ENCODE measurements at regions not wholly inside any gene's neighbourhood (a gene's known extent, or its start where the extent isn't known, plus 50 kb on each side); places are given as distances from the start of the nearest gene placed in this dataset.
"Not testable (repeated sequence)": the region's sequence is repeated elsewhere in the genome, so short reads cannot be mapped to it uniquely, and the experiment has no call there.

GRCh38 chr16:65349626-65350025 is 227.8 kb upstream of the CDH11 start:
- DNase-seq (ENCODE audit: low spot score): no peak

DNA sequence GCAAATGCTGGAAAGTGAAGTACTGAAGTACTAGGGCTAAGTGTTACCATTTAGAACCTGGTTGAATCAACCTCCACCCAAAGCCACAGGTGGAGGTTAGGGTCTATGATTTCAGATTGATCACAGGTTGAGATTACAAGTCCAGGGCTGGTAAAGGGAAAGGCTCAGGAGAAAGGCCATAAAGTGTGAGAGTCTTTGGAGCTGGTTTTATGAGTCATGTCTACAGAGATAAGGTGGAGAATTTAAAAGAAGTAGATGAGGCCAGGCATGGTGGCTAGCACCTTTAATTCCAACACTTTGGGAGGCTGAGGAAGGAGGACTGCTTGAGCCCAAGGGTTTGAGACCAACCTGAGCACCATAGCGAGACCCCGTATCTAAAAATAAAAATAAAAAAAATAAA is 221.7 kb upstream of the CDH11 start:
- no peak for DNase-seq (ENCODE audit: low spot score)

- DNase-seq (ENCODE audit: low spot score): no peak
Observed at GRCh38 chr16:65342231-65342866, 220.5 kb upstream of the CDH11 start.

GRCh38 chr16:65339062-65339461 is 217.2 kb upstream of the CDH11 start:
- DNase-seq (ENCODE audit: low spot score): no peak

- no peak for DNase-seq (ENCODE audit: low spot score)
Observed at GRCh38 chr16:65336160-65336559, 214.3 kb upstream of the CDH11 start.

GRCh38 chr16:65334081-65334480 is 212.2 kb upstream of the CDH11 start:
- DNase-seq (ENCODE audit: low spot score): no peak

GRCh38 chr16:65333283-65333682 is 211.4 kb upstream of the CDH11 start:
- no peak for DNase-seq (ENCODE audit: low spot score)

DNA sequence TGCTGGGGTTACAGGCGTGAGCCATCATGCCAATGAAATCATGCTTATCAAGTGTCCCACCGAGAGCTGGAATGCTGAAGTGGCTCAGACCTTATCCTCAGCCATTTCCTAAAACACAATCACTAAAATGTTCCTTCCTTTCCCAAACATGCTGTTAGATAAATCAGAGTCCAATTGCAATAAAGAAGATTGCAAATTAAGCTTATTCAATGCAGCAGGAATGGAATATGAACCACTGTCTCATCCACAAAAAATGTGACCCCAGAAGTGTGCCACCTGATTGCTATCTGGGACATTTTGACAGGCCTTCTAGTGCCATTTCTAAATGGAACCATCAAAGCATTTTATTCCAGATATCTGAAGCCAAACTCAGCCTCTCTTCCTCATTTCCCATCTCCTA is 205.5 kb upstream of the CDH11 start:
- no peak for DNase-seq (ENCODE audit: low spot score)

- no peak for DNase-seq (ENCODE audit: low spot score)
Observed at GRCh38 chr16:65323655-65324237, 201.9 kb upstream of the CDH11 start.

DNA sequence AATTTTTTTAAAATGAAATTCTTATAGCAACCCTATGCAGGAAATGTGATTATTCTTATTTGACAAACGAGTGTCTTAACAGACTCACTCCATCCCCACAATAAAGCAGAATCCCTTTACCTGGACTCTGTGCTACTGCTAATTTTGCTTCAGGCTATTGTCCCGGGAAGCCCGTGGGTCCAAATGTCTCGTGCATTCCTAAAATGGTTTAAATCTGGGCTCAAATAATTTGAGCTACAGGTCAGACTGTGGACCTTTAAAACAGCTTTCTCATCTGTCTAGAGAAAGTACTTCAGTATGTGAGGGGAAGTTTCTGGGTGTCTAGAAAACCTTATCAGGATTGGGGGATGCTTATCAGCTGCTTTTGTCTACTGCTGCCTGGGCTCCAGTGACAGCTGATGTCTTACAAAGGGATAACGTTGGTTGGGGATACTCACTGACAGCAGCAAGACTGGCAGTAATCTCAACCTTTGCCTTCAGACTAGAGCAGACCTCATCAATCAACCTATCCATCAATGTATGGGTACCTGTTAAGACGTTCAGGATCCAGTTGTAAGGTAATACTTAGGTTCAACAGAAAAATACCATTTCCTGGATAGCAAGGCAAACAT is 197.9 kb upstream of the CDH11 start:
- no peak for DNase-seq (ENCODE audit: low spot score)

DNA sequence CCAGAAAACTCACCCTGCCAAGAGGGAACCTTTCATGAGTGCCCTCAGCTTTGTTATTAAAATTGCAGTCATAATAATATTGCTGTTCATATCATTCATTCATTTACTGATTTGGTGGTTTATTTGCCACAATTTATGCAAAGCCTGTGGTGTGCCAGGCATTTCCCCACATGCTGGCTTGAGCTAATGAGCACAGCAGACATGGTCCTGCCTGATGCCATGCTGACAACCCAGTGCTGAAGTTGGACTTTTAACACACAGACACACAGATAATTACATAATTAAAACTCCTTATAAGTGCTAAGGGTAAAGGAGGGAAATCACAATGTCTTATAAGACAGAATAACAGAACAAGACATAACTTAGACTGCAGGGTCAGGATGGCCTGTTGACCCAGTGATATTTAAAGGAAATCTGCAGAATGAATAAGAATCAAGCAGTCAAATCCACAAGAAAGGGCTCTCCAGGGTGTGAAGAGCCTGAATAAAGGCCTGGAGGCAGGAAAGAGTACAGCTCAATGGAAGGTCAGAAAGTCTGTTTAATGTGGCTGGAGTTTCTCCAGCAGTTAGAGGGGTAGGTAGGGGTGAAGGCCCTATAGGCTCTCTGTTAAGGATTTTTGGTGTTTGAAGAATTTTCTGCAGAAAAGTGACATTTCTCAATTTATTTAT is 196.9 kb upstream of the CDH11 start:
- no peak for DNase-seq (ENCODE audit: low spot score)

DNA sequence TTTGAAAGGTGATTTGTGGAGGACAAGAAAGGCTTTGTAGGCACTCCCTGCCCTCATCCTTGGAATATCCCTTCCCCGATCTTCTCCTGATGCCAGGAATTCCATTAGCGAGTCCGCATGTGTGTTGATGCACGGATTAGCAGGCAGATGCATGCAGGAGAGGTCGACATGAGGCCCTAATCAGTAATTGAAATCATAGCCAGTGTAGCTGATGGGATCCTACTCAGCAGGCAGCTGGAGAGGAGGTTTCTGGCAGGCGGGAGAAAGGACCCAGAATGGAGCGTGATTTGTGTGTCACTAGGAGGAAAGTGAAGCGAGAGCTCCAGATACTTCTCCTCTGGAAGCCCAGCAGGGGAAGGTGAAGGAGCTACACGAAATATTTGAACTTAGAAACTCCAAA is 196.3 kb upstream of the CDH11 start:
- no peak for DNase-seq (ENCODE audit: low spot score)

DNA sequence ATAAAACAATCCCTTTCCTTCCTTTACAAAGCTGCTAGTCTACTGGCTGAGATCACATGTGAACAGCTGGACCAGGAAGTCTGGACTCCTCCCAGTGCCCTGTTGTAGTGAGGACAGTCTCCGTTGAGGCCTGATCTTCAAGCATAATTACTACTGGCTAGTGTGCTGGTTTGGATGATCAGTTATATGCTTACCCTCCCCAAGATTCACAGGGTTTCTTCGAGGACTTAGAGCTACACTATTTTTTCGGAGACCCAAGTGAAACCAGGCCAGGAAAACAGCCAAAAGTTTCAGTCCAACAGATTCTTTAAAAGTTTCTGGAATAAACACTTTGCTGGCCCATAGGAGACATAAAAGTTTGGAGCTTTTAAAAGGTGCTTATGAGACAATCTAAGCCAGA is 194.9 kb upstream of the CDH11 start:
- DNase-seq (ENCODE audit: low spot score): no peak

DNA sequence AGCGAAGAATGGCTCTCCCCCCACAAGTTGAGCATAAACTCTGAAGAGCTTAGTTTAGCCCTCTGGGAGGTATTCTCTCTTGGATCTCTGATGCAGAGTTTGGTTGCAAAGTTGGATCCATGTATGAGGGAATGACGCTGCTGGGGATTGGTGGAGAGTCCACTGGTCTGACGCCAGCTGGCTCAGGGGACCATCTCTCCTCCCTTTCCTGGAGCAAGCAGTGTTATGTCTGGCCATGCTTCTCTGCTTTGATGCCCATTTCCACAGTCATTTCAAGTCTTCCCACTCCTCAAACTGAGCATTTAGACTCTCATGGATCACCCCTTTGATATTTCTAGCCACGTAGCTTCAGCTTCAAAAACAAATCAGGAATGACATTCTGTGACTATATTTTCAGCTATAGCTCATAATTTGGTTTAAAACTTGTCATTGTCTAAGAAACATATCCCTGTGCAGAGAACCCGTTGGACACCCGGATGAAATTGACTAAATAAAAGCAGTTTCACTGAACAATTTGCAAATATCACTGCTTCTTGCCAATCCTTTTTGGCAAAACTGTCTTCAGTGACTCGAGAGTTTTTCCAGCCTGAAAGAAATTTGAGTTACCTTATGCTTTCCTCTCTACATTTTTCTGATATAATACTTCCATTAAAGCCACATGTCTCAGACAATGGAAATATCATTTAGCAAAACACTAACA is 193.4 kb upstream of the CDH11 start:
- no peak for DNase-seq (ENCODE audit: low spot score)

DNA sequence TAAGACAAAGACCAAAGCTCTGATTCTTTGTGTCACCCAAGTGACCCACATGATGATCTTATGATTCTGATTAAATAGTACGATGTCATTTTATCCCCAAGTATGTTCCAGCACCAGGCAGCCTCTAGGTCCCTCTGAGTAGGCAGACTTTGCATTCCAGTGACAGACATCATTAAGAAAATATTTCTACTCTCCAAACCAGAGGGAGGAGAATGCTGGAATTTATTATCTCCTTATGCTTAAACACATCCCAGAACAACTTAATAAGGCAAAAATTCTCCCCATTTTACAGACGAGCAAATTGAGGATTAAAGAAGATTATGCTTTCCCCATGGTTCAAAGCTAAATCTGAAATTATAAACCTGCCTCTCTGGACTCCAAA is 192.8 kb upstream of the CDH11 start:
- DNase-seq (ENCODE audit: low spot score): no peak

- DNase-seq (ENCODE audit: low spot score): no peak
Observed at GRCh38 chr16:65313936-65314626, 192.2 kb upstream of the CDH11 start.

GRCh38 chr16:65312795-65313194 is 190.9 kb upstream of the CDH11 start:
- DNase-seq (ENCODE audit: low spot score): no peak

- DNase-seq (ENCODE audit: low spot score): no peak
Observed at GRCh38 chr16:65312071-65312470, 190.2 kb upstream of the CDH11 start.

- not testable (repeated sequence) for DNase-seq (ENCODE audit: low spot score)
Observed at GRCh38 chr16:65310491-65310890, 188.6 kb upstream of the CDH11 start.

DNA sequence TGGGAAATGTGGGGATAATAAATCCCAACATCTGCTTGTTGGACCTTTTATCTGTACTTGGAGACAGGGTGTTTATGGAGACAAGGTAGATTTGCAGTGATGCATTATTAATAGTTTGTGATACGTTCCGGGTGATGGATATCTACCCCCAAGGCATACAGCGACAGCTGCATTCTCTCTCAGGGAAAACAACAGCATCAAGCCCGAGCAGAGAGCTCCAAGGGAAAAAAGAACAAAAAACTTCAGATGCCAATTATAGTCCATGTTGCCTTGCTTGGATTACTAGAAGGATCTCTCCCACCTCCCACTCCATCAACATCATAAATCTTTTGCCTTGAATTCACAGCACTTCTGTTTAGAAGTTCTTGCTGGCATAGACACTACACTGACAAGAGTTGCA is 187.5 kb upstream of the CDH11 start:
- no peak for DNase-seq (ENCODE audit: low spot score)

- DNase-seq (ENCODE audit: low spot score): no peak
Observed at GRCh38 chr16:65308506-65308905, 186.6 kb upstream of the CDH11 start.
